Liver (tissue), 3 donors: ENCODE measurements at regions not wholly inside any gene's neighbourhood (a gene's known extent, or its start where the extent isn't known, plus 50 kb on each side); places are given as distances from the start of the nearest gene placed in this dataset.

ENCODE experiments used
- HNF4A ChIP-seq, 2 donors: conservative IDR thresholded peaks; 2 replicates each; pipeline ENCODE4 v1.6.1; 2016; ENCODE audit warnings: antibody characterized with exemption in 2 of 2, mild to moderate bottlenecking in 2 of 2
- RAD21 ChIP-seq, 2 donors: IDR thresholded peaks; 2 replicates each; pipeline ENCODE4 v1.6.1; 2016; ENCODE audit warnings: antibody characterized with exemption in 2 of 2, mild to moderate bottlenecking in 2 of 2
- TAF1 ChIP-seq: conservative IDR thresholded peaks from 2 replicates; pipeline ENCODE4 v1.6.1; 2016; ENCODE audit warnings: antibody characterized with exemption, mild to moderate bottlenecking
- YY1 ChIP-seq: IDR thresholded peaks from 2 replicates; pipeline ENCODE4 v1.6.1; 2016; ENCODE audit warnings: antibody characterized with exemption, mild to moderate bottlenecking
- TF ChIP-seq, protein P1 (sequence below): IDR thresholded peaks from 2 replicates; pipeline ENCODE4 v1.6.1; 2016; ENCODE audit warnings: antibody characterized with exemption, mild to moderate bottlenecking
- TF ChIP-seq, protein P2 (sequence below): fragments of 150-350 bp; IDR thresholded peaks from 2 replicates; pipeline ENCODE4 v1.5.1; 2017; ENCODE audit warnings: improper control_type of control experiment, low read depth, low read length; ENCODE audit not compliant: missing input control
- donor health status: healthy.
- donor health status: healthy.

GRCh38 chr6:148090326-148090725 is 252.3 kb upstream of the SASH1 start:
- TF ChIP-seq, protein P1, sequence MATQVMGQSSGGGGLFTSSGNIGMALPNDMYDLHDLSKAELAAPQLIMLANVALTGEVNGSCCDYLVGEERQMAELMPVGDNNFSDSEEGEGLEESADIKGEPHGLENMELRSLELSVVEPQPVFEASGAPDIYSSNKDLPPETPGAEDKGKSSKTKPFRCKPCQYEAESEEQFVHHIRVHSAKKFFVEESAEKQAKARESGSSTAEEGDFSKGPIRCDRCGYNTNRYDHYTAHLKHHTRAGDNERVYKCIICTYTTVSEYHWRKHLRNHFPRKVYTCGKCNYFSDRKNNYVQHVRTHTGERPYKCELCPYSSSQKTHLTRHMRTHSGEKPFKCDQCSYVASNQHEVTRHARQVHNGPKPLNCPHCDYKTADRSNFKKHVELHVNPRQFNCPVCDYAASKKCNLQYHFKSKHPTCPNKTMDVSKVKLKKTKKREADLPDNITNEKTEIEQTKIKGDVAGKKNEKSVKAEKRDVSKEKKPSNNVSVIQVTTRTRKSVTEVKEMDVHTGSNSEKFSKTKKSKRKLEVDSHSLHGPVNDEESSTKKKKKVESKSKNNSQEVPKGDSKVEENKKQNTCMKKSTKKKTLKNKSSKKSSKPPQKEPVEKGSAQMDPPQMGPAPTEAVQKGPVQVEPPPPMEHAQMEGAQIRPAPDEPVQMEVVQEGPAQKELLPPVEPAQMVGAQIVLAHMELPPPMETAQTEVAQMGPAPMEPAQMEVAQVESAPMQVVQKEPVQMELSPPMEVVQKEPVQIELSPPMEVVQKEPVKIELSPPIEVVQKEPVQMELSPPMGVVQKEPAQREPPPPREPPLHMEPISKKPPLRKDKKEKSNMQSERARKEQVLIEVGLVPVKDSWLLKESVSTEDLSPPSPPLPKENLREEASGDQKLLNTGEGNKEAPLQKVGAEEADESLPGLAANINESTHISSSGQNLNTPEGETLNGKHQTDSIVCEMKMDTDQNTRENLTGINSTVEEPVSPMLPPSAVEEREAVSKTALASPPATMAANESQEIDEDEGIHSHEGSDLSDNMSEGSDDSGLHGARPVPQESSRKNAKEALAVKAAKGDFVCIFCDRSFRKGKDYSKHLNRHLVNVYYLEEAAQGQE = no peak
- TF ChIP-seq, protein P2, sequence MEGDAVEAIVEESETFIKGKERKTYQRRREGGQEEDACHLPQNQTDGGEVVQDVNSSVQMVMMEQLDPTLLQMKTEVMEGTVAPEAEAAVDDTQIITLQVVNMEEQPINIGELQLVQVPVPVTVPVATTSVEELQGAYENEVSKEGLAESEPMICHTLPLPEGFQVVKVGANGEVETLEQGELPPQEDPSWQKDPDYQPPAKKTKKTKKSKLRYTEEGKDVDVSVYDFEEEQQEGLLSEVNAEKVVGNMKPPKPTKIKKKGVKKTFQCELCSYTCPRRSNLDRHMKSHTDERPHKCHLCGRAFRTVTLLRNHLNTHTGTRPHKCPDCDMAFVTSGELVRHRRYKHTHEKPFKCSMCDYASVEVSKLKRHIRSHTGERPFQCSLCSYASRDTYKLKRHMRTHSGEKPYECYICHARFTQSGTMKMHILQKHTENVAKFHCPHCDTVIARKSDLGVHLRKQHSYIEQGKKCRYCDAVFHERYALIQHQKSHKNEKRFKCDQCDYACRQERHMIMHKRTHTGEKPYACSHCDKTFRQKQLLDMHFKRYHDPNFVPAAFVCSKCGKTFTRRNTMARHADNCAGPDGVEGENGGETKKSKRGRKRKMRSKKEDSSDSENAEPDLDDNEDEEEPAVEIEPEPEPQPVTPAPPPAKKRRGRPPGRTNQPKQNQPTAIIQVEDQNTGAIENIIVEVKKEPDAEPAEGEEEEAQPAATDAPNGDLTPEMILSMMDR = no peak
- TF ChIP-seq RAD21 (IDR thresholded peaks at IDR 0.05) (no peak), TAF1 (no peak), YY1 (no peak), HNF4A (conservative IDR thresholded peaks at IDR 0.05) (no peak)
